Medulla oblongata (tissue), 1 donor: ENCODE measurements at regions not wholly inside any gene's neighbourhood (a gene's known extent, or its start where the extent isn't known, plus 50 kb on each side); places are given as distances from the start of the nearest gene placed in this dataset.

ENCODE experiments used
- DNase-seq: peaks from one replicate; pipeline ENCODE4 v3.0.0-alpha.2; 2015; ENCODE audit errors: extremely low spot score

DNA sequence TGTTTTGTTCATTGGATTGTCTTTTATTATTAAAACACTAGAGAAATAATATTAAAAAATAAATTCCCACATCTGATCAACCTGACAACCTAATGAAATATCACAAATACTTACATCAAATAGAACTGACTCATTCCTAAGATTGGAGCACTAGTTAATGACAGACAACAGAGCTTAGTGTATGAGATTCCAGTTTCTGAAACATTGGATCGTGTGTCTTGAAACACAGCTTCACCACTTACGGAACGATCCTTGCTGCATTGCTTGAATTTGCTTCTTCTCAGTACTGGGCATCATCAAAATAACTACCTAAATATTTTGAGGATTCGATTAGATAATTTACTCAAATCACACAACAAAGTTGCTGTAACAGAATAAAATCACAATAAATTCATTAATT lies 667.2 kb upstream of the CDH18 start:
- no peak for DNase-seq

DNA sequence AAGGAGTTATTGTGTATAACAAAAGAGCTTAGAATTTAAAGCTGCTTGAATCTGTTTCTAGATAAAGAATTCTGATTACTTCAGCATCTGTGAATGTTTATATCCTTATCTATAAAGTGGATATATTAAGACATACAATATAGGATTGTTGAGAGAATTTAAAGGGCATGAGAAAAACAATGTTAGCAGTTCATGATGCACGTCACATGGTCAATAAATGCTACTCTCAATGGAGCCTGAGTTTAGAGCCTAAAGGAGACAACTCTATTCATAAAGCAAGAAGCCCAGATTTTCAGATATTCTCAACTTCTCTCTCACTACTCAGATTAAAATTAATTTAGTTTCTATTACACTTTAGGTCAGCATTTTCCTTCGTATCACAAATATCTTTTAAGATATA lies 666.7 kb upstream of the CDH18 start:
- DNase-seq: no peak

DNA sequence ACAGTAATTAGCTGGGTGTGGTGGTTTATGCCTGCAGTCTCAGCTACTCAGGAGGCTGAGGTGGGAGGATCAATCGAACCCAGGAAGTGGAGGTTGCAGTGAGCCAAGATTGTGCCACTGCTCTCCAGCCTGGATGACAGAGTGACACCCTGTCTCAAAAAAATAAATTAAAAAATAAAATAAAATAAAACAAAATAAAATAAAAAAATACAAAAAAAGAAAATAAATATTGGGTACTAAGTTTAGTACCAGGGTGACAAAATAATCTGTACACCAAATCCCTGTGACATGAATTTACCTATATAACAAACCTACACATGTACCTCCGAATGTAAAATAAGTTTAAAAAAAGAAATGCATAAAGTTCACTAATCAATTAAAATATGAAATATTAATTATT lies 666.0 kb upstream of the CDH18 start:
- DNase-seq: no peak

DNA sequence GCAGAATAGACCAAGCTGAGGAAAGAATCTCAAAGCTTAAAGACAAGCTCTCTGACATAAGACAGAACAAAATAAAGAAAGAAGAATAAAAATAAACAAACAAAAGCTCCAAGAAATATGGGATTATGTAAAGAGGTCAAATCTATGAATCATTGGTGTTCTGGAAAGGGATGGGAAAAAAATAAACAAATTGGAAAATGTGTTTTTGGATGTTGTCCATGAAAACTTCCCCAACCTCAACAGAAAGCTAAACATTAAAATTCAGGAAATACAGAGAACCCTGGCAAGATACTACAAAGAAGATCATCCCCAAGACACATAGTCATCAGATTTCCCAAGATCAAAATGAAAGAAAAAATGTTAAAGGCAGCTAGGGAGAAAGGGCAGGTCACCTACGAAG lies 662.0 kb upstream of the CDH18 start:
- no peak for DNase-seq

DNA sequence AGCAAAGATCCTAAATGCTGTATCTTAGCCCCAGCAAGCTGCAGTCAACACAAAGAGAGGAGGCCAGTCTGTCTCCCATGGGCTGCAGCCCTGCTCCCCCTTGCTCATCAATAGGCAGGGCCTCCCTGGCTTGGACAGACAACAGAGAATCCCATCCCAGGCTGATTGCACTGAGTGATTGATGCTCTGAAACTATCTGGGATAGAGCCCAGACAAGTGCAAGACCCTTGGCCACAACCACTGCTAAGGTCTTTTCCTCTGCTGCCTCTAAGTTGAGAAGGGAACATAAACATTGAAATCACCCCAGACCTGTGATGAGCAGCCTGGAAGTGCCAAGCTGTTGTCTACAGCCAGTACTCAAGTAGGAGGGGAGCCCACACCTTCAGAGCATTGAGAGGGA lies 661.0 kb upstream of the CDH18 start:
- no peak for DNase-seq

DNA sequence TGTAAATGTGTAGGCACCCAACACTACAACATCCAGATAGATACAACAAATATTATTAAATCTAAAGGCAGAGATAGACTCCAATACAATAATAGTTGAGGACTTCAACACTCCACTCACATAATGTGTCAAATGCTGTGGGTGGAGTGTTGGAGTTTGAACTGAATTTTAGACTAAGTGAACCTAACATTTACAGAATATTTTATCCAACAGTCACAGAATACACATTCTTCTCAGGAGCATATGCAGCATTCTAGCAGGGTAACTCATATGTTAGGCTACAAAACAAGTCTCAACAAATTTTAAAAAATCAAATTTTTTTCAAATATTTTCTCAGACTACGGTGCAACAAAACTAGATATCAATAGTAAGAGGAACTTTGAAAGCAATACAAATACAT lies 648.7 kb upstream of the CDH18 start:
- DNase-seq: no peak

DNA sequence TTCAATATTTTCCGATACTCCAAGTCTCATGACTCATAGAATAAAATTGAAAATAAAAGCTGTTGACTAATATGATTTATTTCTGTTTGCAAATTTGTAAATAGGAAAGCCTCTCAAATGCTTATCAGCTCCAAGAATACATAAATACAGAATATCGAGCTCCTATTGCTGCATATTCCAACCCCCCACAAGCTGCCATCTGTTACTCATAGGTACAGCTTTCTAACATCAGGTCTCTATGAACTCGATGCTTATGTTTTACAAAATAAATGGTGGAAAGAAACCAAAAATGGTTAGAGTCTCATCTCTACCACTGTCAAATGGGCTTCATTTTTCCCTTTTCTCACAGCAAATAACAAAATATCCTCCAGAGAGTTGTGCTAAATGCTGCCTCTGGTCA lies 631.6 kb upstream of the CDH18 start:
- no peak for DNase-seq

DNA sequence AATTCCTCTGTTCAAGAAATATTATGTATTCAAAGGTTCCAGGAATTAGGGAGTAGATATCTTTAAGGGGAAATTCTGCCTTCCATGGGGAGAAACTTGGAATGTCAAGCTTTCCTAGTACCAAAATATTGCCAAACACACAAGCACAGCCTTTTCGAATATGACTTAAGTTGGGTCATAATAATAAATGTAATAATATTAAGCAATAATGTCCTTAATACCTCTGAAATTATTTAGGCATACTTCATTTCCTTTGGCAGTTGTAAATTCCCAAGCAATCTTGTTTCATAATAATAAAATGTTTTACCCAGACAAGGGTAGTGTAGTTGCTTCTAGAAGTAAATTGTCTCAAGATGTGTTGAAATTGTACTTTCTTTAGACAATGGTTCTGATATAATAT lies 630.3 kb upstream of the CDH18 start:
- DNase-seq: no peak

DNA sequence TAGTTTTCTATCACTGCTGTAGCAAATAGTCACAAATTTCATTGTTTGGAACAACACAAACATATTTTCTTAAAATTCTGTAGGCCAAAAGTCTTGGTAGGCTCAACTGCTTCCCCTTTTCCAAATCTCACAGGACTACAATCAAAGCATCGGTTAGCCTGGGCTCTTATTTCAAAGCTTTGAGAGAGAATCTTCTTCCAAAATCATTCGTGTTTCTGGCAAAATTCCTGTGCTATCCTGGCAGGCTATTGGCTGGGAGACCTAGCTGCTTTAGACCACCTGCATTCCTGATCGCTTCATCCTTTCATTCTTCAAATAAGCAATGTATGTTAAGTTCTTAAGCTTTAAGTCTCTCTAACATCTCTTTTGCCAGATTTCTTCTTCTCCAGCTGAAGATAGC lies 629.8 kb upstream of the CDH18 start:
- no peak for DNase-seq

DNA sequence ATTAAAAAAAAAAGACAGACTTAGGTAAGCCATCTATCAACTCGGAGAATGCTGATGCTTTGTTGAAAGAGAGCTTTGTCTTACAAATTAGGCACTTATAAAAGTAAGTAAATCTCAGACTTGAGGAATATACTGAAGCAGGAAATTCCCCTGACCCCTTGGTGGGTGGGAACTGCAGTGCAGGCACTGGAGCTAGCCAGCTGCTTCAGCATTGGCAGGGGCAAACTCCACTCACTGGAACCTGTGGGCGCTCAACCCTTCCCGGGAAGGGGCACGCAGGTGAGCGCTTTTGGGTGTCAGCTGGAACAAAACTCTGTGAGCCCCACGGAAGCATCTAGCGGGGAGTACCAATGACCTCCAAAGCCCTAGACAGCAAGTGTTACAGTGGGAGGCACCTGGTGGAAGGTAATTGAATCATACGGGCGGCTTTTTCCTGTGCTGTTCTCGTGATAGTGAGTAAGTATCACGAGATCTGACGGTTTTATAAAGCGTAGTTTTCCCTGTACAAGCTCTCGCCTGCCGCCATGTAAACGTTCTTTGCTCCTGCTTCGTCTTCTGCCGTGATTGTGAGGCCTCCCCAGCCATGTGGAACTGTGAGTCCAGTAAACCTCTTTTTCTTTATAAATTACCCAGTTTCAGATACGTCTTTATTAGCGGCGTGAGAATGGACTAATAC lies 628.0 kb upstream of the CDH18 start:
- DNase-seq: no peak

DNA sequence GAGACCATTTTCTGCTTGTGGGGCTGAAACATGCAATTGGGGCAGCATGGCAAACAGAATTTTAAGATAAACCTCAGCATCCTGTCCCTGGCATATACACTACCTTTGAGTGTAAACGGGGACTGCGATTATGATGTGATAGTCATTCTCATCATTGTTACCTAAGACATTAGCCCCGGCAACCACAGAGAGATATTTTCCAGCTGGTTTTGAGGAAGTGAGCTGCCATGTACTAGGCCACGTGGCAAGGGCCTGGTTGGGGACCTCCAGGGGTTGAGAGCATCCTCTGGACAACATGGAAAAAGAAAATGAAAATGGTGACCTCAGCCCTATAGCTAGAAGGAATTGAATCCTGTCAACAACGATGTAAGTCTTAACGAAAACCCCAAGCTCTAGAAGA lies 623.6 kb upstream of the CDH18 start:
- DNase-seq: no peak

DNA sequence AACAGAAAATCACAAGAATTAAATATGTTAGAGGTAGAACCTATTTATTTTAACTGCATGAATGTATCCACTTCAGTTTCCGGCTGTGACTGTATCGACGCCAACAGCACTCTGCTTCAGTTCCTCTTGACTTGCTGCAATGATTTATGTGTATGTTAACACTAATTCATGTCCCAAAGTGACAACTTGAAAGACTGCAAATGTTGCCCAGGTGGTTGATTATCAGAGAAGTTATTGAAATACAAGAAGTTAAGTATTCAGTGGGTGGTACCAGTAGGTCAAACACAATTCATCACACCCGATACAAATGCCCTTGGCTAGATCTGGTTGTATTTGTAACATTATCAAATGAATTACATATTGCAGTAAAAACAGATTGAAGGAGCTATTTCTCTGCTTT lies 622.7 kb upstream of the CDH18 start:
- no peak for DNase-seq

DNA sequence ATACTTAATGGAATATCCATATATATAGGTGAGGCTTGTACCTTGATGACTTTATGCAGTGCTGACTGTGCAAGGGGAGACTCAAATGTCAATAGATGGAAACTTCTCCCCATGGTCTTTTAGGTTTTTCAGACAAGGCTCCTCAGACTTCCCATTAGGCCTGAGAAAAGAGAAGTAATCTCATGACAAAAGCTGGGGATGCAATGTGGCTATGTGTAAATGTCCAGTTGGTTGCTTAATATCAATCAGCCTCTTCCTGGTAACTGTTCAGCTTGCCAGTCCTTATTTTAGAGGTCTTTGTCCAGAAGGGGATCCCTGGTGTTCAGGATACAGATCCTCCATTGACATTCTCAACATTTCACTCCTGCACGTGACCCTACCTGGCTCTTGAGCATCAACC lies 621.1 kb upstream of the CDH18 start:
- DNase-seq: no peak

DNA sequence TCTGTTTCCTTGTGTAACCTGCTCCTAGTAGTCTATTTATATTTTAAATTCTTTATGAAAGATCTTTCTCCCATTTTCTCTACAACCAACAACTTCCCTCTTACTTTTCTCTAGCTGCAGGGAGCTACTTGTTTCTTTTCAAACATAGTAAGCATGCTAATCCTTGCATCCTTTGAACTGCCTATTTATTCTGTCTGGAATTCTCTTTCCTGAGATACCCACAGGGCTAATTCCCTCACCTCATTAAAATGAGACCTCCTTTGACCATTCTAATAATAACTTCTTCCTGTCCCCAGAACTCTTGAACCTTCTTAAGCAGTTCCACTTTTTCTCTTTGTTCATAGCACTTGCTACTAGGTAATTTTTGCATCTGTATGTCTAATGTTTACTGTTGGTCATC lies 620.6 kb upstream of the CDH18 start:
- DNase-seq: no peak

DNA sequence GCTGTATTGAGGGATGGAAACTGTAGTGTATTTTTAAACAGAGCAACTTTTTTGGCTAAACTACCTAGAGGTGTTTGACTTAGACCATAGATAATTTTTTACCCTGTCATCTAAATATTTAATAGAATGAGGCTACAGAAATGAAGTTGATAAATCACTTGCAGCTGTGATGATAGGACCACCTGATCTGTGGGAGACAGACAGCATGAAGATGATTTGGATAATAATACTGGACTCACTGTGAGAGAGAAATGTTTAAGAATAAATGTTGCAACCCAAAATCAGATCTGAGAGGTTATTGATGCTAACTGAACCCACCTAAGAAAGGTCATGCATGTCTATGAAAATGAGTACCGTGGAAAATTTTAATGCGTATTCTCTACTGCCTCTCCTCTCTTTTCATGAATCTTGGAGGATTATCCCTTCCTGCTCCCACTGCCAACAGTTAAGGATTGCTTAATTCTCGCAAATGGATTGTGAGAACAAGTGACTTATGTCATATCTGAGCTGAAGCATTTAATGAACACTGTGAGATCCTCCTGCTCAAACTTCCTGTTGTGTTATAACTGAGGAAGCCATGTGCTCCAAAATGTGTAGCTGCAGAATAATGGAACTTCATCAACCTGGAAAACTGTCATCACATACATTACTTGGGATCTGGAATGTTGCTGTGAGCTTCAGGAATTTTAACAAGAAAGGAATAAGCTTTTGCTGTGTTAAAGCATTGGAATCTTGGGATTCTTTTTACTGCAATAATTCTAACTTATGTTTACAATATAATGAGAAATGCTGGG lies 617.9 kb upstream of the CDH18 start:
- DNase-seq: no peak

DNA sequence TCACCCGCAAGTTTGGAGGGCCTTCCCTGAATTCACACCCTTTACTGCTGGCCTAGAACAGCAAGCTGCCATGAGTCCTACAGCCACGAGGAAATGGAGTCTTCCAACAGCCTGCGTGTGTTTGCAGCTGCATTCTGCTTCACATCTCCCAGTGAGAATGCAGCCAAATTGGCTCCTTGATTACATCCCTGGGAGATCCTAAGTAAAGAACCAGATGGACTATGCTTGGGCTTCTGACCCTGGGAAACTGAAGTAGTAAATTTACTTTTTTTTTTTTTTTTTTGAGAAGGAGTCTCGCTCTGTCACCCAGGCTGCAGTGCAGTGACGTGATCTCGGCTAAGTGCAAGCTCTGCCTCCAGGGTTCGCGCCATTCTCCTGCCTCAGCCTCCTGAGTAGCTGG lies 617.0 kb upstream of the CDH18 start:
- DNase-seq: no peak

DNA sequence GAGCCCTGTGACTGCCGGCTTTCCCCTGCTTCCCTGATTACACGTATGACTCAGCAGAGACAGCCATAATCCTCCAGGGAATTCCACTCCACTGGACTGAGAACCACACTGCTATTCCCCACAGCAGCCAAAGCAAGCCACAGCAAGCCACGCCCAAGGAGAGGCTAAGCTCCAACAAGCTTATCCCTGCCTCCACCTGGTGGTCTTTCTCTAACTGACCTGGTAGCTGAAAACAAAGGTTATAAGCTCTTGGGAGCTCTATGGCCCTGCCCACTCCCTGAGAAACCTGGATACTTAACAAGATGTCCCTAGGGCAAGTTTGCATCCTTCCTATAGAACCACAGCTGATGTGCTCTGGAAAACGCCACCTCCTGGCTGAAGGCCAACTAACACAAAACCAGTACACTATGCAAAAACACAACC lies 613.7 kb upstream of the CDH18 start:
- DNase-seq: no peak

DNA sequence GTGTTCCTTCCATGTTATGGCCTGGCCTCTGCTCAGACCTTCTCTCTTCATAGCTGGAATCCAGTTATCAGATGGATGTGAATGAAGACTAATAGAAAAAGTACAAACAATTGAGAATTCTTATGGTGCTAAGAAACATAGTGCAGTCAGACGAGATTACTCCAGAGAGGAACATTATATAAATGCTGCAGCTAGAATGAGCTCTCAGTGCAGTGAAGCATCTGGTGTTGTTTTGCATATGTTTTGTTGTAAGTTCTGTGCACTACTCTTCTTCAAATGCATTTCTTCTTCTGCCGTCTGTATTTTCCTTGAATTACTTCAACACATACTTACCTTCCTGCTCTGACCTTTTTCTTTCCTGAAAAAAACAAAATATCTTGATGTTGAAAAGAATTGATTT lies 602.4 kb upstream of the CDH18 start:
- DNase-seq: no peak

DNA sequence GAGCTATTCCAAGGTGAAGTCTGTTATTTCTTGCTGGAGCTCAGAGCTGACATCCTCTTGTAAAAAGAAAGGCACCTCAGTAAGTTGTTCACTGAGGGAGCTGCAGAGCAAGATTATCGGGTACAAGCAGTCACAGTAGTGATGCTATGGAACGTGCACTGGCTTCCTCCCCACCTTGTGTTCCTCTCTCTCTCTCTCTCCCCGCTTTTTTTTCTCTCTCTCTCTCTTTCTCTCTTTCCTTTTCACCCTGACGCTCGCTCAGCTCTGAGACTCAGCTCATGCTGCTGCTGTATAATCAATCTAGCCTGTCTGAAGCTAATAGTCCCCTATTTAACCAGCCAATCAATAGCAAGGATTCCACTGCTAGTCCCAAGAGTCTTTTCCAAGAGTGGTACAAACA lies 587.6 kb upstream of the CDH18 start:
- no peak for DNase-seq

DNA sequence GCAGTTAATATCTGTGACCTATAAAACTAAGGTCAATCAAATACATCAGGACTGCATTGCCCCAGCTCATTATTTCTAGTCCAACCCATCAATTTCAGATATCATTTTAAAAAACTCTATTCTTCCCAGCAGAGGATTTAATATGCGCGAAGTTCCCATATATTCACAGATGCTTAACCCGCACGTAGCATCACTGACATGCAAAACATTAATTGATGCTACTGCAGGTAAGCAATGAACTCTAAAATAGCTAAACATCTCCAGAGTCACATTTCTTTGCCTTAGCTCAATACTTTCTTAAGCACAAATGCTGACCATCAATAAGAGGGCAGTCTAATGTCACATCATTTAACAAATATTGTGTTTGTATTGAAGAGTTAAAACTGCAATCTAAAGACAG lies 586.6 kb upstream of the CDH18 start:
- no peak for DNase-seq

DNA sequence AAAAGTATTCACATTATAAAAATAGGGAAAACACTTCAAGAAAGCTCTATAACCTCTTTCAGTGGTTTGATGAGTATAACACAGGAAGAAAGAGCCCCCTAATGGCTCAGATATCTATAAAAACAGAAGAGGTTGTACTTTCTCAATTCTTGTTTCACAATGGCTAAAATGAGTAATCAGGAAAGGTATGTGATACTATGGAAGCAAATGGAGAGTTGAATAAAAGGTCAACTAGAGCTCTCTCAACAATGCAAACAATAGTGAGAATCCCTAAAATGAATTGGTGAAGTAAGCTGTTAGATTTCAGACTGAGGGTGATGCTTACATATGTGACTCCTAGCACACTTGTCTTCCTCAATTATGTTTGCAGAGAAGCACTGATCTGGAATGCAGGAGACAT lies 584.6 kb upstream of the CDH18 start:
- DNase-seq: no peak

DNA sequence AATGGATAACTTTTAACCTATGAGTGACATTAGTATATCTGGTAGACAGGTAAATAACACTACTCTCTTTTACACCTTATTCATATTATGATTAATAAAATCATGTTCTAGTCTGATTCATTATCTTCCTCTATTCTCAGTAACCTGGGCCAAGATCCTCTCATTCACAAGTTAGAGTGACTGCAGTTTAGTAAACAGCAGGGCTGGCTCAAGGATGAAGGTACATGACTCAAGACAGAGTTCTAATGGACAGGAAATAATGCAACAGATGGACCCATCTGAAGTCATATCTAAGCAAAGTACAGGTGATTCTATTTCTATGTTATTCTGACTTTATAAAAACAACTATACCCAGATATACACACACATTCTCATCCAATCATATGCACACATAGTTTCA lies 582.5 kb upstream of the CDH18 start:
- no peak for DNase-seq

DNA sequence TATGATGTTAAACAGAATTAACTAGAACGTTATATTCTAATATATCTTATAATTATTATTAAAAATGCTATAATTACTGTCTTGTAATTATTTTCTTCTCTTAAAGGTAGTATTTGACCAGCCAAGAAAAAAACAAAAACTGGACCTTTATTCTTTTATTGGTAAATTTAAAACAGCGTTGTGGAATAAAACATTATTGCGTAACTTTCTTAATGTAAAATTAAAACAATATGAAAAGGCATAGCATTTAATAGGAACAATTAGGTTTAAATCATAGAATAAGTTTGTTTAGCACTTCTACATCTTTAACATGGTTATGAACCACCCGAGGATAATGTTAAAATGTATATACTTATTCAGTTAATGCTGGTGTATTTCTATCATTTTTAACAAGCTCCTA lies 574.5 kb upstream of the CDH18 start:
- no peak for DNase-seq

DNA sequence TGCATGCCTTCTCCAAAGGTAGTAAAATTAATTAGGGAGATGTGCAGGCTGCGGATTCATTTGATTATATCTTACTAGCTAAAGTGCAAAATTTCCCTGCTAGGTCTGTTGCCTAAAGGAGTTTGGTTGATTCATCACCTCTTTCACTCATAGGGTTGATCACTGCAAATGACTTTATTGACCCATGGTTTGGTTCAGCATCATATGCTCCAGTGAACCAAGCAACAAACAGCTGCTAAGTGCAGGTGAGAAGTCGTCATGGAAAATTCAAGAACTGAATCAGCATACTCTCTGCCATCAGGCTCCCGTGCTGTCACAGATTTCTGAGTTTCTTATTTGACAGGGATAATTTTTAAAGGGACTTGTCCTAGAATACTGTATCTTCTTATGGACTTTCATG lies 571.8 kb upstream of the CDH18 start:
- no peak for DNase-seq
